ENCODE measurements at regions not wholly inside any gene's neighbourhood (a gene's known extent, or its start where the extent isn't known, plus 50 kb on each side); places are given as distances from the start of the nearest gene placed in this dataset.
"Not testable (repeated sequence)": the region's sequence is repeated elsewhere in the genome, so short reads cannot be mapped to it uniquely, and the experiment has no call there.

DNA sequence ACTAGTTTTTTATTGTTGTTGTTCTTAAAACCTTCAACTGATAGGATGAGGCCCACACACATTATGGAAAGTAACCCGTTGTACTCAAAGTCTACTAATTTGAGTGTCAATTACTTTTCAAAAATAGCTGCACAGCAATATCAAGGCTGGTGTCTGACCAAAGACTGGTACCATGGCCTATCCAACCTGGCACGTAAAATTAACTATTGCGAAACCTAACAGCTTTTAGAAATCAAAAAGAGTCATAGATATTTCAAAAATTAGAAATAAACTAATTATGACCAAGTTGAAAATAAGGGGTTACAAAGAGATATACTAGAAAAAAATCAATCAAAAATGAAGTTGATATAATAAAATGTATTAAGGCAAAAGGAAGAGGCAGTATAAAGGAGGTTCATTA lies 501.5 kb upstream of the SLC8A1 start:
- no peak for DNase-seq (ENCODE audit: low spot score)

DNA sequence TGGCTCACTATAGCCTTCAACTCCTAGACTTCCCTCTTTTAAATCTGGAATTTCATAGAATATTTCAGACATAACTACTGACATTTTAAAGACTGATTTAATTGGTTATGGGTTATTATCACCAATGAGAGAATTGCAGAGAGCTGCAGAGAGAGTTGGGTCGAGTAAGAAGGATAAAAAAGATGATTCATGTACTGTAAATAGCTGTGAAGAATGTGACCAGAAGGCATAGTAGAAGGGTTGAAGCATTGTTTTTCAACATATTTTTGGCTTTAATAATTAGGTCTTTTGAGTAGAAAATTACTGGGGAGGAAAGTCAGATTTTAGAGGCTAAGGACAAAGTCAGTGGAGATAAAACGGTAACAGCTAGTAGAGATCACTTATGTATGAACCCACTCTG lies 503.2 kb upstream of the SLC8A1 start:
- DNase-seq (ENCODE audit: low spot score), result no peak

DNA sequence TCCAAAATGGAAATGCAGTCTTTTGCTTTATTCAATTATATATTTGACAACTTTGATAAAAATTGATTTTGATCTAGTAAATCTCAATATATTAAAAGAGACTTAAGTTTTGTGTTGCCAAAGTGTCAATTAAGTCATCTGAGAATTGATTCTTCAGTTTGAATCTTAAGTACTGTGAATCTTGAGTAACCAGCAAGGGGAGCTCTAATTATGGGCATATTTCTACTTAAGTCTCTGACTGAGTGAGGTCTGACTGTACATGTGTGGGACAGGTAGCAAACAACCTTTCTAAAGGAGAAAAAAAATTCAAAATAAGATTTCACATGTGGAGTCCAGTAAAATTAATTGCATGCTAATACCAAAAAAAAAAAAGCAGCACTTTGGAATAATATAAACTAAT lies 503.7 kb upstream of the SLC8A1 start:
- no peak for DNase-seq (ENCODE audit: low spot score)

- no peak for DNase-seq (ENCODE audit: low spot score)
Observed at GRCh38 chr2:40957508-40957907, 505.6 kb upstream of the SLC8A1 start.

DNA sequence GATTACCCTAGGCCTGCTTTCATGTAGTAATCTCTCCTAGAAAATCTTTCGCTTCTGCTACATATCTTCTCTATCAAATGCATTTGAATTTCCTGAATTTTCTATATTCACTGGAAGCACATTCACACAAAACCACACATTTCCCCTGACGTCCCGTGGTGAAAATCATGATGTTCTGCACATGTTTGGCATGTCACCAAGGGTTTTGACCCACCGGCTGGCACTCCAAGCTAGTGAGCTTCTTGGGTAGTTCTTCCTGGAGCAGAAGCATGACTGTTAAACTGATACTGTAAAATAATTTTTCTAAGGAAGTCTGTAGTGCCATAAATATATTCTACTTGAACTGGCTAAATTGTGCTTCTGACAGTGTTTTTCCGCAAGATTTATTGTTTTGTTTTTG lies 510.1 kb upstream of the SLC8A1 start:
- no peak for DNase-seq (ENCODE audit: low spot score)

GRCh38 chr2:40964509-40965250 lies 512.8 kb upstream of the SLC8A1 start:
- no peak for DNase-seq (ENCODE audit: low spot score)

GRCh38 chr2:40967451-40967850 lies 515.6 kb upstream of the SLC8A1 start:
- DNase-seq (ENCODE audit: low spot score), result no peak

DNA sequence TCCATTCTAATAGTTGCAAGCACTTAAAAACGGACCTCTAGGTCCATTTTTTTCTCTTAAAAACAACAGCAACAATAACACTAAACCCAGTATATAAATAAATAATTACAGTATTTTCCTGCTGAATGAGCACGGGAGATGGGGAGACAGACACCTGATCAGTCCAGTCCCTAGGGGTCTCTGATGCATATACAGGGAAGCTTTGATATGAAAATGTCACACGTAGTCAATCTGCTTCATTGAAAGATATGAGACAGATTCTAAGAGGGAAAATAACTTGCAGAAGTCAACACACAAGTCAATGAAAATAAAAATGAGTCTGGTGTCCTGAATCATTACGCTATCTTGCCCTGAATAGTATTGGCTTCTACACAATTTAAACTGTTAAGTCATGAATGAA lies 523.3 kb upstream of the SLC8A1 start:
- no peak for DNase-seq (ENCODE audit: low spot score)

DNA sequence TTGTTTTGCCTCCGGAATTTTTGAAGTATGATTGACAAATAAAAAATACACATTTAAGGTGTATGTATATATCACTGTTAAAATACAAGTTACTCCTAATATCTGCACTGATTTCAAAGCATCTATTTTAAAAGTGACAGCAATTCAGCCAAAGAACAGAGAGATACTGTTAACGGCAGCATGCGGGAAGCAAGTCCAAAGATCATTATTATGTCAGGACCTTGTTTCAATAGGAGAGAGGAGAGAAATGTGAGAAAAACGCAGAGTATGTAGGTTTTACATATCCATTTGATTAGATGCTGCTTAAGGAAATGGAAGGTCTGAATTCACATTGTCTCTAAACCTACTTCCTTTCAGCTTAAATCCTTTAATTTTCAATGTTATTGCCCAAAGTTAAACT lies 545.5 kb upstream of the SLC8A1 start:
- no peak for DNase-seq (ENCODE audit: low spot score)

DNA sequence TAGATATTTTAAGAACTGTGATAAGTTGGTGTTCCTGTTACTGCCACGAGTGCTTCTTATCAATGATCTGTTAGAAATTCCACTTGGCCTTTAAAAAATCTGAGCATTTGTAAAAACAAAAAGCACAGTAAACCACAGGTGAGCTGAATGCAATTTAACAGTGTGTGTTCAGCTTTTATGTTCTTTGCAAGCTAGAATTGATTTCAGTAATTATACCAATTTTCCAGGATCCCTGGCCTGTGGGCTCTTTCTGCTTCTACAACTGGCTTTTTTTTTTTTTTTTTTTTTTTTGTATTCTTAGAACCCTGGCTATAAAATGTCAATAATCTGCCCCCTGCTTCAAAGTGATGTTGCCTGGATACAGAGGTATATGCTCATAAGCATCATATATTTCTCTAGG lies 548.5 kb upstream of the SLC8A1 start:
- DNase-seq (ENCODE audit: low spot score), result no peak

DNA sequence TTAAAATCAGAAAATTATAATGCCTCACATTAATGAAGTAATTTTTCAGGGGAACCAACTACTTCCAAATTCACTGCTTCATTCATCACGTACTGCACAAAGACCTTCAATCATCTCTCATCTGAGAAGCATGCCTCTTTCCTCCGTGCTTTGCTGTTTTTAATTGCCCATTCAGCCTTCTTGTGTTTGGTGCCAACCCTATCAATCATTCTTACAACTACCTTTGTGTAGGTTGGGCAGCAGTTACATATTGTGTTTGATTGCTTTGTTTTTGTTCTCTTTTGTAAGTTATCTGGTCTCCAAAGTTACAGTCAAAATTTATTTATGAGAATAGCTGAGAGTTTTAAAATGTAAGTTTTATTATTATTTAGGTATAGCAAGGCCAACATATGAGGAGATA lies 549.0 kb upstream of the SLC8A1 start:
- DNase-seq (ENCODE audit: low spot score), result no peak

DNA sequence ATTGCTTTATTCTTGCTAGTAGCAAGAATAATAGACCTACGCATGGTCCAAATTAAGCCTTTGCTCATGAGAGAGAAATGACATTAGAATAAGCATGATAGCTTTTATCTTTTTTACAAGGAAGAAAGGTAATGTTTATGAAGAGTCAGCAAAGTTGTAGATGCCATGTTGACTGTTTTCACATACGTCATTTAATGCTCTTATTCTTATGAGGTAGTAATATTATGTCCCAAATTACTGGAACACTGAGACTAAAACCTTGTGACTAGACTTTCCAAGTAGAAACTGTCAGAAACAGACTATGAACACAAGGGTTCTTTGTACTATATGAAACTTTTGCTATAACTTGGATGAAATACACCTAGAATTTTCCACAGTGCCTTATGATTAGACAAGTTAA lies 552.8 kb upstream of the SLC8A1 start:
- no peak for DNase-seq (ENCODE audit: low spot score)

- no peak for DNase-seq (ENCODE audit: low spot score)
Observed at GRCh38 chr2:41020358-41020757, 568.5 kb upstream of the SLC8A1 start.

DNA sequence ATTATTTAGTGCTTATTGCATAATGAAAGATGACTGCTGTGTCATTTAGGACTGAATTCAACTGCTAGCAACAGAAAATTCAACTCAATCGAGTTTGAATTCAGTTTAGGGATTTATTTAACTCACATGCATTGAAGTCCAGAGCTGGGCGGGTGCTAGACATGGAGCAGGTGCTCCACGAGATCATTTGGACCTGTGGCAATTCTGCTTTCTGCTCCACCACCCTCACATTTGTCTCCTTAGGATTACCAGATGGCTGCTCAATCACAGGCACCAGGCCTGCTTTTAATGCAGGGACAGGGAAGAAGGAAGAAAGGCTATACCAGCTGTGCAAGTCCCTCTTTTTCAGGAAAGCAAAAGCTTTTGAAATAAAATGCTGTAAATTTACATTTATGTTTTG lies 572.9 kb upstream of the SLC8A1 start:
- no peak for DNase-seq (ENCODE audit: low spot score)

DNA sequence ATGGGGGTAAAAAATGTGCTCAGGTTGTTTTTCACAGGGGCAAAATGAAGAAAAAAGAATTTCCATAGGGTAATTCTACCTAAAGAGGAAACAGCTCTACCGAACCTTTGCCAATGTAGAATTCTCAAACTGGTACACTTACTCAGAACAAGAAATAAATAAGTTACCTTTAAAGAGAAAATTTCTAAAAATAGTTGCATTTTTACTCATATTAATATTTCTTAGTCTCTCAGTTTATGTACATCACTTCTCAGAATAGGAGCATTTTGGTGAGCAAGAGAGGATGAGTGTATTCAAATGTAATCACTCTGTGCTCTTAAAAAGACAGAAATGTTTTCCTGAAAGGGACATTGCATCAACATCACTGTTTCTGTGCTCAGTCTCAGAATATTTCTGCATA lies 574.7 kb upstream of the SLC8A1 start:
- no peak for DNase-seq (ENCODE audit: low spot score)

DNA sequence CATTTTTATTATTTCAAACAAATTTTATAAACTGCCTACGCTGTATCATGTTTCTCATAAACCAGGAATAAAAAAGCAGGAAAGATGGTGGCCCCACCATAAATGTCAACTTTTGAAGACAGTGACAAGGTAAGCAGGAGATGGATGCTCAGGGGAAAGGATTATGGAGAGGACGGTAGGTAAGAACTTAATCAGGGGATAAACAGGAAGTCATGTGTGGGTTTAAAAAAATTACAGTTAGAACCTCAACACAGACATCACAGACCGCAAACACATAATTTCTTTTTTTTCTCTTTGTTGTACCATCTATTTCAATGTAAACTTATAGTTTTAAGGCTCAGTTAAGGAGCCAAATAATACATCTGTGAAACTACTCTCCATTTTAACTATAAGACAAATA lies 575.2 kb upstream of the SLC8A1 start:
- DNase-seq (ENCODE audit: low spot score), result no peak

DNA sequence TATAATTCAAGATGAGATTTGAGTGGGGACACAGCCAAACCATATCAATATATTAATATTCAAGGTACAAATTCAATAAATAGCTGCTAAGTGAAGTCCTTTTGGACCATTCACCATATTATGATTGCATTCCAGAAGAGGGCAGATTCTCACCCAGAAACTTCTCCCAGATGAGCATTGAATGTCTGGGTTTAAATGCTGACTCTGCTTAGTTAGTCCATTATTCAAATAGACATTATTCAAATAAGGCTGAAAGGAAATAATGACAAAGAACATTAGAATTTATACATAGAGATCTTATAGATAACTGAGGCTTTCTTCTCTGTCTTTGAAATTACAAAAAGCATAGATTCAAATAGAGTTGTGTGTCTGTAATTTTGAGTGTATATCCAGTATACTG lies 579.4 kb upstream of the SLC8A1 start:
- no peak for DNase-seq (ENCODE audit: low spot score)

DNA sequence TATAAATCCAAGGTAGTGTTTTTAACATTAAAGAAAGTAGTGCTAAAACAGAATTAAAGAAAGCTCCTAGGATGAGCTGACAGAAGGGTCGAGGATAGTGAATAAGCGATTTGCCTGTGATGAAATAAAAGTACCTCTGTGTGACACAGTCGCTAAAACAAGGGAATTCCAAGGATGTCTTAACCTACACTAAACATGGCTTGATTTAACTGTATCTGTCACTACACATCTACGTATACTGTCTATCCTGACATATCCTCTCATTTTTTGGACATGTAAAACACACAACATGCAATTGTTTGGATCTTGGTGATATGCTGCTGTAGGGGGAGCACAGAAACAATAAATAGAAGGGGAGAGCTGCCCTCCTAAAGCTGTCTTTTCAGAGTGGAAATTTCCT lies 580.8 kb upstream of the SLC8A1 start:
- DNase-seq (ENCODE audit: low spot score), result no peak

DNA sequence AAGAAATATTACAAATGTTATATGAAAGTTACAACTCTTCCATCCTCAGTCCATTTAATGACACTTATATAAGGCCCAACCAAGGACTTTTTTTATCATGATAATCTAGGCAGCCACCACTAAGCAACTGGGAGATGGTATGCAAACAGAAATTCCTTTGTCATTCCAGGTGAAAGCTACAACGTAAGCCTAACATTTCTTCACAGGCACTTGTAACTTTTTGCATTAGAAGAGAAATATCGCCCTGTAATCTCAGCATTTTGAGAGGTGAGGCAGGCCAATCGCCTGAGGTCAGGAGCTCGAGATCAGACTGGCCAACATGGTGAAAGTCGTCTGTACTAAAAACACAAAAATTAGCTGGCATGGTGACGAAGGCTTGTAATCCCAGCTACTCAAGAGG lies 581.2 kb upstream of the SLC8A1 start:
- DNase-seq (ENCODE audit: low spot score), result peak; percentile 8

DNA sequence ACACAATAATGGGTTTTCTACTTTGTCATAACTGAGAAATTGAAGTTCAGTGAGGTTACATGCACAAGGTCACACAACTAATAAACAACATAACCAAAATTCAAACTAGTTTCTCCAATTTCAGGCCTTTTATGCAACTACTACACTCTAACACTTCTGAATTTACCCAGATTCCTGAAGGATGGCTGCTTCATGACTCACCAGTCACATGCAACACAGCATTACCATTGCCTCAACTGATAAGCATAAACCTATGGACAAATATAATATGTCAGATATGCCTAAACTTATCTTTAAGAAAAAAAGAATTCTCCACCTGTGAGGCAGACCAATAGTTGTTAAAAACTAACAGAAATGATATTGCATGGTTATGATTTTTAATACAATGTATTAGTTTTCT lies 586.5 kb upstream of the SLC8A1 start:
- DNase-seq (ENCODE audit: low spot score), result no peak

DNA sequence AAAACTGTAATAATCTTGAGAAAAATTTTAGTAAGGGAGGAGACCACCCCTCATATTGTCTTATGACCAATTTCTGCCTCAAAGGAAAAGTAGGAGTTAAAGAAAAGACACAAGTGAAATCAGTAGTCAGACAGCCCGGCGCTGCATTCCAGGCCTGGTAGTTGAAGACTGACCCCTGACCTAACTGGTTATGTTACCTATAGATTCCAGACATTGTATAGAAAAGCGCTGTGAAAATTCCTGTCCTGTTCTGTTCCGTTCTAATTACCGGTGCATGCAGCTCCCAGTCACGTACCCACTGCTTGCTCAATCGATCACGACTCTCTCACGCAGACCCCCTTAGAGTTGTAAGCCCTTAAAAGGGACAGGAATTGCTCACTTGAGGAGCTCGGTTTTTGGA lies 587.9 kb upstream of the SLC8A1 start:
- not testable (repeated sequence) for DNase-seq (ENCODE audit: low spot score)

GRCh38 chr2:41040782-41041520 lies 589.1 kb upstream of the SLC8A1 start:
- no peak for DNase-seq (ENCODE audit: low spot score)

DNA sequence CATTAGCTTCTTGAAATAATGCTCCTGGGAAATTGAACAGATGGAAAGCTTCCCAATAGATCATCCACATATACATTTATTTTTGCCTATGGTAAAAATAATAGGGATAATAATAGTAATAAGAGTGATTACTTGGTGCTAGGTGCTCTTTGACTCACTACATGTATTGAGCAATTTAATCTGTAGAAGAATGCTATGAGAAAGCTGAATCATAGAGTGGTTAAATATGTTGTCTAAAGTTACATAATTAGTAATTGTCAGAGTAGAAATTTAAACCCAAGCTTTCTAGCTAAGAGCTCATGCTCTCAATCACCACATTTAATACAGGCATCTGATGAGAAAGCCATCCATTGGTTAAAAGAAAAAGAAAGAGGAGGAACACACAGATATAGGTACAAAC lies 590.5 kb upstream of the SLC8A1 start:
- DNase-seq (ENCODE audit: low spot score), result no peak

GRCh38 chr2:41061356-41061755 lies 609.5 kb upstream of the SLC8A1 start:
- no peak for DNase-seq (ENCODE audit: low spot score)
